Ectodermal cell (in vitro differentiated cells): ENCODE measurements at regions not wholly inside any gene's neighbourhood (a gene's known extent, or its start where the extent isn't known, plus 50 kb on each side); places are given as distances from the start of the nearest gene placed in this dataset.
"Not testable (repeated sequence)": the region's sequence is repeated elsewhere in the genome, so short reads cannot be mapped to it uniquely, and the experiment has no call there.

ENCODE experiments used
- H3K27ac ChIP-seq: 2 replicates; pipeline ENCODE4 v1.7.0; 2013; ENCODE audit warnings: mild to moderate bottlenecking, low read depth, low read length; ENCODE audit not compliant: insufficient read depth, poor library complexity, severe bottlenecking
- H3K27me3 ChIP-seq: 2 replicates; pipeline ENCODE4 v1.7.0; 2013; ENCODE audit warnings: mild to moderate bottlenecking, low read length; ENCODE audit not compliant: insufficient read depth, control insufficient read depth, poor library complexity, severe bottlenecking
- H3K36me3 ChIP-seq: one replicate; pipeline ENCODE4 v1.7.0; 2013; ENCODE audit warnings: low read length; ENCODE audit not compliant: control insufficient read depth, insufficient read depth
- H3K4me1 ChIP-seq: one replicate; pipeline ENCODE4 v1.7.0; 2013; ENCODE audit warnings: low read length; ENCODE audit not compliant: control insufficient read depth, insufficient read depth
- H3K4me3 ChIP-seq: 2 replicates; pipeline ENCODE4 v1.7.0; 2013; ENCODE audit warnings: low read depth, low read length, control low read depth; ENCODE audit not compliant: insufficient read depth
- H3K9me3 ChIP-seq: 2 replicates; pipeline ENCODE4 v1.7.0; 2013; ENCODE audit warnings: mild to moderate bottlenecking, low read length, moderate library complexity; ENCODE audit not compliant: control insufficient read depth
- WGBS, 2 experiments: methylation state at CpG; one replicate each; pipeline ENCODE4 v1.1.7; 2013; ENCODE audit warnings: missing lambda C conversion rate in 2 of 2; 5-methylcytosine and 5-hydroxymethylcytosine counted together

DNA sequence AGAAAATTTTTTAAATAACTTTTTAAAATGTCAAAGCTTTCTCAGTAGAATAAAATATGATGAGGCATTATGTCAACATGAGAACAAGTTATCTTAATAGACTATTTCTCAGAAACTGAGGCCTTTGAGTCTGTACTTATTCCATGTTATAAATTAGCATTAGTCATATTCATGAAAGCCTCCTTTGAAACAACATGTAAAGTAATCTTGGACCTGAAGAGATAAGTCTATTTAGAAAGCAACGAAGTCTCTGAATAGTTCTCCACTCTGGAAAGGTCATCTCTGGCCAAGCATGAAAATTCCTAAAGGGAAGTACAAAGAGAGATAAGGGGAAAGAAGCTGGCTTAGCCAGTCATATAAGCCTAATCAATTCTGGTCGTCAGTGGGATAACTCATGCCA, 150.8 kb downstream of the CYB561 start:
- H3K27ac ChIP-seq: no peak overlapping the region
- peaks cover 6% of the 10 kb centered on the region for H3K36me3 ChIP-seq
- H3K4me3 ChIP-seq: no peak overlapping the region
- H3K9me3 ChIP-seq: no peaks in the 10 kb centered on the region
- H3K4me1 ChIP-seq: no peaks in the 10 kb centered on the region
- WGBS, 2 experiments: 52 to 67% methylated on average over 1 of the region's 2 CpGs
- no peaks in the 10 kb centered on the region for H3K27me3 ChIP-seq

DNA sequence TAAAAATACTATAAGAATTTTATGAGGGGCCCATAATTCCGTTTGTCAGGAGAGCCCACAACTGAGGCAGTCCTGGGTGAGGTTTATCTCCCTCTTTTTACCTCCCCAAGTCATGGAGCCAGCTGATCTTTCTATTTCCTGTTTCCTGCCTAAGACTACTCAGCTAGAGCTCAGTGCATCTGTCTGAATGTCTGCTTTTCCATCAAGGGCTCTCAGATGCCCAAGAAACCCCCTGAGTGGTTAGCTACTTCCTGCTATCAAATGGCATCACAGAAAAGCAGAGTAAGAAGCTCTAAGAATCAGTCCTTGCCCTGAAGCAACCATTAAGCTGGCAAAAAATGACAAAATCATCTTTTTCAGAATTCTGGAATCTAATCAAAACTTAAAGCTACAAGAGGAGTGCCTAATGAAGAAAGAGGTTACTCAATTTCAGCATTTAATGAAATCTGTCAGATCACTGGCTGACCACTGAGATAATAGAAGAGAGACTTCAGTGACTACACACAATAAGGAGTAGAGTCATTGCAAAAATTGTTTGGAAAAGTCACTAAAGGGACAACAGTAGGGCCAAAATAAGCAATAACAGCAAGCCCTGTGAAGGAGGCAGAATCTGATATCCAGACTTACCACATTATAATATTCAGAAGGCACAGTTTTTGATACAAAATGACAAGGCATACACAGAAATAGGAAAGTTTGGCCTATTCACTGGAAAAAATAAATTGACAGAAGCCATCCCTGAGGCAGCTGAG, 150.1 kb downstream of the CYB561 start:
- Histone ChIP-seq H3K9me3 (no peaks in the 10 kb centered on the region), H3K27ac (no peak overlapping the region), H3K36me3 (peaks cover 6% of the 10 kb centered on the region), H3K27me3 (no peaks in the 10 kb centered on the region), H3K4me1 (no peaks in the 10 kb centered on the region), H3K4me3 (no peak overlapping the region)
- WGBS, 2 experiments: 91 to 94% methylated on average over 1 of the region's 1 CpG

DNA sequence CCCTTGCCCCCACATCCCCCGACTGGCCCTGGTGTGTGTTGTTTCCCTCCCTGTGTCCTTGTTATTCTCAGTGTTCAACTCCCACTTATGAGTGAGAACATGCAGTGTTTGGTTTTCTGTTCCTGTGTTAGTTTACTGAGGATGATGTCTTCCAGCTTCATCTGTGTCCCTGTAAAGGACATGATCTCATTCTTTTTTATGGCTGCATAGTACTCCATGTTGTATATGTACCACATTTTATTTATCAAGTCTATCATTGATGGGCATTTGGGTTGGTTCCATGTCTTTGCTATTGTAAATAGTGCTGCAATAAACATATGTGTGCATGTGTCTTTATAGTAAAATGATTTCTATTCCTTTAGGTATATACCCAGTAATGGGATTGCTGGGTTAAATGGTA, 147.2 kb downstream of the CYB561 start:
- not testable (repeated sequence) for H3K27me3 ChIP-seq, H3K36me3 ChIP-seq, H3K9me3 ChIP-seq, H3K27ac ChIP-seq, H3K4me3 ChIP-seq, H3K4me1 ChIP-seq
- 87 to 88% methylated on average over 1 of the region's 1 CpG for WGBS, 2 experiments

DNA sequence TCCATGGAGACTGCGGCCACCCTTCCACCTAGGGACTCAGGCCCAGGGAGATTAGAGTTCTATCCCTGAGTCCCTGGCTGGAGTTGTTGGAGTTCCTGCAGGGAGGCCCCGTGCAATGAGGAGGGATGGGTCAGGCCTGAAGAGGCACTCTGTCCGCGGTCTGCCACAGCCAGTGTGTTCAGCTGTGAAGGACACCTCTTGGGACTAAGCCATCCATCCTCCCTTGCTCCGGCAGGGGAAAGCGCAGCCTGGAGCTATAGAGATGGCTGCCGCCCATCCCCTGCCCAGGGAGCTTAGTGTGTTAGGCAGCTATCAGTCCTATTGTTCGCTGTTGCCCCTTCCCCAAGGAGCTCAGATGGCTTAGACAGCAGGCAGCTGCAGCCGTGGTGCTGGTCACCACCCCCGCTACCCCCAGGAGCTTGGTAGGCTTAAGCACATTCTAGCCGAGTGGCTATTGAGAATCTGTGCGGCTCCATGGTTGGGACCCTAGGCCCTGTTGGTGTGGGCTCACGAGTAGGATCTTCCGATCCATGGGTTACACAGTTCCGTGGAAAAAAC, 141.3 kb downstream of the CYB561 start:
- Histone ChIP-seq H3K27me3 (no peaks in the 10 kb centered on the region), H3K36me3 (no peaks in the 10 kb centered on the region), H3K4me3 (no peak overlapping the region), H3K4me1 (no peaks in the 10 kb centered on the region), H3K9me3 (no peaks in the 10 kb centered on the region), H3K27ac (no peak overlapping the region)
- WGBS, 2 experiments: 92 to 93% methylated on average over 15 of the region's 15 CpGs

DNA sequence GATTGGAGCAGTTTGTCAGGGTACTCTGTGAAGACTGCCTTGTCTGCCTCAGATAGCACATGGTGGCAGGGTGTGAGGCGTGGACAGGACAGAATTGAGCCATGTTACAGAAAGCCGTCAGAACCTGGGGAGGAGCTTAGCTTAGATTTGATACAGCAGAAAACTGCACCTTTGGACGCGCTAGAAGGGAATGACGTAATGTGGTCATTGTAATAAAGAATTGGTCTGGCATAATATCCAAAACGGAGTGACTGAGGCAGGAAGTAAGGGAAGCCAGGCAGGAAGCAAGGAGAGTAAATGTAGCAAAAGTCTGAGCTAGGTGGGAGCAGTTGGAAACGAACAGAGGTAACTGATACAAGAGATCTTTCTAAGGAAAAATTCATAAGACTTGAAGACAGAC, 140.2 kb downstream of the CYB561 start:
- 95 to 96% methylated on average over 7 of the region's 7 CpGs for WGBS, 2 experiments

DNA sequence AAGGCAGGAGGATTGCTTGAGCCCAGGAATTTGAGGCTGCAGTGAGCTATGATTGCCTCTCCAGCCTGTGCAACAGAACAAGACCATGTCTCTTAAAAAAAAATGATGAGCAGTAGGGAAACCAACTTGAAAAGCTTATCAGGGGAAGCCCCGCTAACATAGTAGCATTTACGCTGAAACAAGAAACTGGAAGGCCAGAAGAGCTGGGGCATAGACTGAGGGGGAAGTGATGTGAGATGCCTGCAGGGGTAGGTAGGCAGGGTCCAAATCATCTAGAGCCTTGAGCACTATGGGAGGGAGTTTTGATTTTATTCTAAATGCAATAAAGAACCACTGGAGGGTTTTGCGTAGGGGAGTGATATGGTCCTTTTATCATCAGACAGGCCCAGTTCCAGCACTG, 139.3 kb downstream of the CYB561 start:
- no peaks in the 10 kb centered on the region for H3K27me3 ChIP-seq
- no peaks in the 10 kb centered on the region for H3K4me1 ChIP-seq
- WGBS, 2 experiments: 91 to 95% methylated on average over 3 of the region's 3 CpGs
- H3K9me3 ChIP-seq: no peaks in the 10 kb centered on the region
- no peak overlapping the region for H3K4me3 ChIP-seq
- H3K27ac ChIP-seq: no peak overlapping the region
- H3K36me3 ChIP-seq: no peaks in the 10 kb centered on the region

More for the DNA sequence above, 140.2 kb downstream of the CYB561 start:
- H3K4me1 ChIP-seq: no peaks in the 10 kb centered on the region
- no peaks in the 10 kb centered on the region for H3K27me3 ChIP-seq
- no peak overlapping the region for H3K4me3 ChIP-seq
- H3K9me3 ChIP-seq: no peaks in the 10 kb centered on the region
- no peak overlapping the region for H3K27ac ChIP-seq
- H3K36me3 ChIP-seq: no peaks in the 10 kb centered on the region

DNA sequence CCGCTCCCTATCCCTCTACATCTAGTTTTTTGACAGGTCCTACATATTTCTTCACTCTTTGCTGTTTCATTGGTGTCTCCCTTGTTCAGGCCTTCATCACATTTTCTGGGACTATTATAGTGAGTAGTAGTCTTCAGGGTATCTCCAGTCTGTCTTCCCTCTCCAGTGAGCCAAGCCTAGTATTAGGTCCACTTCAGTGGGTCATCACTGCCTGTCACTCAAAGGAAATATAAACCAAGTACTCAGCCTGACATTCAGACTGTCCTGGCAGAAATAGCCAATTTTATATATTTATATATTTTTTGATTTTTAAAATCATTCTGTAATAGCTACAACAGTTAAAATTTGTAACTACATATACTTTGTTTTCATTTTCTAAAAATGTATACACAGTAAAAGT, 137.8 kb downstream of the CYB561 start:
- Histone ChIP-seq H3K27me3 (no peaks in the 10 kb centered on the region), H3K9me3 (no peaks in the 10 kb centered on the region), H3K4me3 (no peak overlapping the region), H3K4me1 (no peaks in the 10 kb centered on the region), H3K27ac (no peak overlapping the region), H3K36me3 (no peaks in the 10 kb centered on the region)
- WGBS, 2 experiments: 85 to 100% methylated on average over 1 of the region's 1 CpG

DNA sequence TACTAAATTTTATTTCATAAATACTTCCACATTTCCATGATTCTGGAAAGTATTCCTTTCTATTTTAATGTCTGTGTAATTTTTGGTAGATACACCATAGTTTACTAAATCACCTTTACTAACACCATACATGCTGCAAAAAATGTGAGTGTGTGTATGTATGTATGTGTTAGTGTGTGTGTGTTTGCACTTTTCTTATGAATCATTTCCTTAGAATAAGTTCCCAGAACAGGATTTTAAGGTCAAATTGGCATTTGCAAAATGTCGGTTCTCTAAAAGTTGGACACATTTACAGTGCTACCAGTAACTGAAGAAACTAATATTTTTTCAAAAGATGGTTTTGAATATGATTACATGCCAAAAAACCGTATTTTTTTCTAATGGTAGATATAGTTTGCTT, 137.1 kb downstream of the CYB561 start:
- 90 to 91% methylated on average over 2 of the region's 2 CpGs for WGBS, 2 experiments
- no peaks in the 10 kb centered on the region for H3K36me3 ChIP-seq
- H3K27me3 ChIP-seq: no peaks in the 10 kb centered on the region
- H3K4me1 ChIP-seq: no peaks in the 10 kb centered on the region
- H3K4me3 ChIP-seq: no peak overlapping the region
- H3K9me3 ChIP-seq: no peaks in the 10 kb centered on the region
- H3K27ac ChIP-seq: no peak overlapping the region

DNA sequence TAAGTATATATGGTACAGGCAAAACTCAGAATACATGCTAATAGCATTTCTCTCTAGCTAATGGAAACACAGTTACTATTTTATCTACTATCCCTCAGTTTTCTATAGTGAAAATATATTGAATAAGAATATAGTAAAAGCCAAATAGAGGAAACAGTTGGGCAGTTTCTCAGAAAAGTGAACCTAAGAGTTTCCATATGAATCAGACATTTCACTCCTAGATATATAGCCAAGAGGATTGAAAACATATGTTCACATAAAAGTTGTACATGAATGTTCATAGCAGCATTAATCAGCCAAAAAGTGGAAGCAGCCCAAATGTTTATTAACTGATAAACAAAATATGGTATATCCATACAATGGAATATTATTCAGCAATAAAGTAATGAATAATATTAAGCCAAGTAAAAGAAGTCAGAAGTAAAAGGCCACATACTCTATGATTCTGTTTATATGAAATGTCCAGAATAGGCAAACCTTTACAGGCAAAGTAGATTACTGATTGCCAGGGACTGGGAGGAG, 134.6 kb downstream of the CYB561 start:
- Histone ChIP-seq H3K27ac (no peak overlapping the region), H3K4me3 (no peak overlapping the region), H3K36me3 (no peaks in the 10 kb centered on the region), H3K27me3 (no peaks in the 10 kb centered on the region), H3K9me3 (no peaks in the 10 kb centered on the region), H3K4me1 (no peaks in the 10 kb centered on the region)

DNA sequence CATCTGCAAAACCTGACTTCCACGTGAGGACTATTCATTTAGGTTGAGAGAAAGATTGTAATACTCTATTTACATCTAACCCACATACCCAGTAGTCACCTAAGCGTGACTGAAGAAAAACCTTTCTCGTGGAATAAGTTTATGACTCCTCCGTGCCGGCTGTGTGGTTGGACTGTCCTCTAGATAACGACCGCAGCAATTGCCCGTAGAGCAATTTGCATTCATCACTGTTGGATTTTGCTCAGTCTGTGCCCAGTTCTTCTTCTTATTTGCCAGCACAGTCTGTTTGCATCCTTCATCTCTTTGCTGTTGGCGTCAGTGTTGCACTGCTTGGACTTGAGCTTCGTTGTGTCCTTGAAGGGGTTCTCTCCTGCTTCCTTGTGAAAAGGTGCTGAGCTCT, 131.3 kb downstream of the CYB561 start:
- Histone ChIP-seq H3K4me1 (no peaks in the 10 kb centered on the region), H3K36me3 (no peaks in the 10 kb centered on the region), H3K4me3 (no peak overlapping the region), H3K27ac (no peak overlapping the region), H3K27me3 (no peaks in the 10 kb centered on the region), H3K9me3 (no peaks in the 10 kb centered on the region)
- 93 to 94% methylated on average over 9 to 10 of the region's 10 CpGs for WGBS, 2 experiments
